ENCODE measurements at regions not wholly inside any gene's neighbourhood (a gene's known extent, or its start where the extent isn't known, plus 50 kb on each side); places are given as distances from the start of the nearest gene placed in this dataset.
"Not testable (repeated sequence)": the region's sequence is repeated elsewhere in the genome, so short reads cannot be mapped to it uniquely, and the experiment has no call there.

GRCh38 chr16:21346756-21347491 is 68.8 kb upstream of the CRYM start:
- H3K4me1 ChIP-seq (ENCODE audit: insufficient read depth); H3K27ac ChIP-seq; H3K4me2 ChIP-seq (ENCODE audit: unreplicated experiment); H3K9me2 ChIP-seq (ENCODE audit: insufficient read depth); H3K36me3 ChIP-seq (ENCODE audit: low read depth); DNase-seq; H3F3A ChIP-seq (ENCODE audit: insufficient read depth); H3K27me3 ChIP-seq (replicated peaks; ENCODE audit: insufficient read depth); H3K9ac ChIP-seq; H3K9me3 ChIP-seq (ENCODE audit: low read depth); H3K79me2 ChIP-seq (ENCODE audit: insufficient read depth); H4K20me1 ChIP-seq (ENCODE audit: insufficient read depth); in situ Hi-C loops (cut with MboI); H2AFZ ChIP-seq; H3K4me3 ChIP-seq: not testable (repeated sequence)
- WGBS, 2 experiments (ENCODE audit: low coverage in 1 of 2, low lambda C conversion rate in 2 of 2, missing lambda C conversion rate in 2 of 2), result 85 to 86% methylated on average over 19 to 25 of the region's 25 CpGs

- H3K9ac ChIP-seq; H3K36me3 ChIP-seq (ENCODE audit: low read depth); DNase-seq; H4K20me1 ChIP-seq (ENCODE audit: insufficient read depth); H3K4me1 ChIP-seq (ENCODE audit: insufficient read depth); H3K27me3 ChIP-seq (replicated peaks; ENCODE audit: insufficient read depth); H3F3A ChIP-seq (ENCODE audit: insufficient read depth); H3K79me2 ChIP-seq (ENCODE audit: insufficient read depth); H3K4me3 ChIP-seq; H2AFZ ChIP-seq; in situ Hi-C loops (cut with MboI); H3K9me2 ChIP-seq (ENCODE audit: insufficient read depth); H3K27ac ChIP-seq; H3K4me2 ChIP-seq (ENCODE audit: unreplicated experiment); H3K9me3 ChIP-seq (ENCODE audit: low read depth): not testable (repeated sequence)
- 94 to 96% methylated on average over 12 of the region's 12 CpGs for WGBS, 2 experiments (ENCODE audit: low coverage in 1 of 2, low lambda C conversion rate in 2 of 2, missing lambda C conversion rate in 2 of 2)
Observed at GRCh38 chr16:21344361-21344912, 66.3 kb upstream of the CRYM start.

- Histone ChIP-seq H3K36me3 (ENCODE audit: low read depth) (no peaks in the 10 kb centered on the region), H3K4me1 (ENCODE audit: insufficient read depth) (no peaks in the 10 kb centered on the region), H2AFZ (no peak overlapping the region), H3K9ac (no peak overlapping the region), H3K27me3 (replicated peaks; ENCODE audit: insufficient read depth) (no peaks in the 10 kb centered on the region), H3K4me3 (no peak overlapping the region), H4K20me1 (ENCODE audit: insufficient read depth) (no peaks in the 10 kb centered on the region), H3K9me2 (ENCODE audit: insufficient read depth) (no peaks in the 10 kb centered on the region), H3K27ac (no peak overlapping the region), H3F3A (ENCODE audit: insufficient read depth) (no peaks in the 10 kb centered on the region), H3K4me2 (ENCODE audit: unreplicated experiment) (no peak overlapping the region), H3K79me2 (ENCODE audit: insufficient read depth) (no peaks in the 10 kb centered on the region), H3K9me3 (ENCODE audit: low read depth) (no peaks in the 10 kb centered on the region)
- TF ChIP-seq EZH2phosphoT487 (IDR thresholded peaks at IDR 0.05; ENCODE audit: insufficient read depth, low read depth), result no peak
- TF ChIP-seq EZH2 (IDR thresholded peaks at IDR 0.05; ENCODE audit: insufficient read depth, poor library complexity, severe bottlenecking), result no peak
- 77 to 81% methylated on average over 3 of the region's 3 CpGs for WGBS, 2 experiments (ENCODE audit: low coverage in 1 of 2, low lambda C conversion rate in 2 of 2, missing lambda C conversion rate in 2 of 2)
- no peak for DNase-seq
- in situ Hi-C loops (cut with MboI), result no loop called here
Observed at GRCh38 chr16:21341101-21341500, 63.0 kb upstream of the CRYM start.

GRCh38 chr16:21339941-21340340 is 61.9 kb upstream of the CRYM start:
- H3K4me3 ChIP-seq, result no peak overlapping the region
- in situ Hi-C loops (cut with MboI), result no loop called here
- no peak overlapping the region for H3K27ac ChIP-seq
- H3K36me3 ChIP-seq (ENCODE audit: low read depth), result no peaks in the 10 kb centered on the region
- no peaks in the 10 kb centered on the region for H3K27me3 ChIP-seq (replicated peaks; ENCODE audit: insufficient read depth)
- no peak overlapping the region for H3K4me2 ChIP-seq (ENCODE audit: unreplicated experiment)
- DNase-seq, result no peak
- no peaks in the 10 kb centered on the region for H3F3A ChIP-seq (ENCODE audit: insufficient read depth)
- no peaks in the 10 kb centered on the region for H3K79me2 ChIP-seq (ENCODE audit: insufficient read depth)
- H3K9ac ChIP-seq, result no peak overlapping the region
- peaks cover 8% of the 10 kb centered on the region; the same call in 1 of the 2 replicates for H3K4me1 ChIP-seq (ENCODE audit: insufficient read depth)
- H2AFZ ChIP-seq, result no peak overlapping the region
- H4K20me1 ChIP-seq (ENCODE audit: insufficient read depth), result no peaks in the 10 kb centered on the region
- H3K9me2 ChIP-seq (ENCODE audit: insufficient read depth), result 0 out of 2 replicates have a peak, but pooled peaks cover 3% of the 10 kb centered on the region
- TF ChIP-seq EZH2 (IDR thresholded peaks at IDR 0.05; ENCODE audit: insufficient read depth, poor library complexity, severe bottlenecking), result no peak
- no peak for TF ChIP-seq EZH2phosphoT487 (IDR thresholded peaks at IDR 0.05; ENCODE audit: insufficient read depth, low read depth)
- no peaks in the 10 kb centered on the region for H3K9me3 ChIP-seq (ENCODE audit: low read depth)

- Histone ChIP-seq H3K9me2 (ENCODE audit: insufficient read depth) (0 out of 2 replicates have a peak, but pooled peaks cover 3% of the 10 kb centered on the region), H4K20me1 (ENCODE audit: insufficient read depth) (no peaks in the 10 kb centered on the region), H3K79me2 (ENCODE audit: insufficient read depth) (no peaks in the 10 kb centered on the region), H3K9me3 (ENCODE audit: low read depth) (no peaks in the 10 kb centered on the region), H3K36me3 (ENCODE audit: low read depth) (no peaks in the 10 kb centered on the region), H3K4me1 (ENCODE audit: insufficient read depth) (peaks cover 8% of the 10 kb centered on the region; the same call in 1 of the 2 replicates), H3K27me3 (replicated peaks; ENCODE audit: insufficient read depth) (no peaks in the 10 kb centered on the region), H3K27ac (no peak overlapping the region), H3K9ac (no peak overlapping the region), H3K4me2 (ENCODE audit: unreplicated experiment) (no peak overlapping the region), H3F3A (ENCODE audit: insufficient read depth) (no peaks in the 10 kb centered on the region), H2AFZ (no peak overlapping the region), H3K4me3 (no peak overlapping the region)
- no peak for DNase-seq
- WGBS, 2 experiments (ENCODE audit: low coverage in 1 of 2, low lambda C conversion rate in 2 of 2, missing lambda C conversion rate in 2 of 2), result 85% methylated on average over 4 of the region's 4 CpGs
- TF ChIP-seq EZH2 (IDR thresholded peaks at IDR 0.05; ENCODE audit: insufficient read depth, poor library complexity, severe bottlenecking) (no peak), EZH2phosphoT487 (IDR thresholded peaks at IDR 0.05; ENCODE audit: insufficient read depth, low read depth) (no peak)
- in situ Hi-C loops (cut with MboI), result no loop called here
Observed at GRCh38 chr16:21339269-21339641, 61.2 kb upstream of the CRYM start.

Measured in GM23248 (cell line).